GM12878 (cell line): ENCODE measurements at regions not wholly inside any gene's neighbourhood (a gene's known extent, or its start where the extent isn't known, plus 50 kb on each side); places are given as distances from the start of the nearest gene placed in this dataset.

ENCODE experiments used
- ATAC-seq: fragments of 200-7000 bp; cut with Tn5 transposase; 3 replicates; pipeline ENCODE4 v1.9.1; 2020; ENCODE audit warnings: mild to moderate bottlenecking, moderate library complexity
- BruUV-seq: library from RNA; stranded (reverse); fragments of 400-500 nt; replicated peaks from 2 replicates; lab custom pipeline; 2021; lab: Mats Ljungman, UMichigan
- CTCF ChIA-PET: fragments of 300-600 bp; sonication (Branson Sonifier 250); formaldehyde crosslinking; extraction: SDS; loops from one replicate; lab custom pipeline; 2021; ENCODE audit warnings: inconsistent platforms; lab: Yijun Ruan, JAX
- POLR2A ChIA-PET: fragments of 350-600 bp; formaldehyde crosslinking; extraction: SDS; loops from one replicate; lab custom pipeline; 2021; ENCODE audit warnings: inconsistent platforms; lab: Charles Lee
- RAD21 ChIA-PET: fragments of 300-600 bp; sonication (Branson Sonifier 250); formaldehyde crosslinking; loops from one replicate; lab custom pipeline; 2023; ENCODE audit warnings: antibody characterized with exemption; ENCODE audit not compliant: unreplicated experiment; lab: Charles Lee
- SMC1A ChIA-PET: fragments of 300-600 bp; sonication (Branson Sonifier 250); formaldehyde crosslinking; loops from one replicate; lab custom pipeline; 2023; ENCODE audit not compliant: unreplicated experiment, uncharacterized antibody; lab: Charles Lee
- DNase-seq: peaks from one replicate; pipeline ENCODE4 v3.0.0-alpha.2; 2011; ENCODE audit warnings: low read depth, low spot score
- FAIRE-seq: peaks from 3 replicates; lab custom pipeline; 2011; peaks lifted over from hg19 to GRCh38; lab: Jason Lieb, UNC
- H2AFZ ChIP-seq: 2 replicates; pipeline ENCODE4 v1.6.0; 2011; ENCODE audit warnings: low read depth, low read length, control low read depth; ENCODE audit not compliant: control insufficient read depth
- H3K27ac ChIP-seq: 2 replicates; pipeline ENCODE4 v1.5.1; 2011; ENCODE audit warnings: control low read depth; ENCODE audit not compliant: control insufficient read depth, insufficient read depth
- H3K27me3 ChIP-seq, 2 experiments: replicated peaks in 1 of 2; 2 replicates each; pipeline versions ENCODE4 v1.6.0 to v1.6.1; 2011; ENCODE audit warnings: low read length in 1 of 2; ENCODE audit not compliant: control insufficient read depth in 2 of 2, insufficient read depth in 2 of 2
- H3K36me3 ChIP-seq, 2 experiments: 2 replicates each; pipeline ENCODE4 v1.5.1; 2011; ENCODE audit warnings: low read length in 1 of 2; ENCODE audit not compliant: control insufficient read depth in 2 of 2, insufficient read depth in 2 of 2
- H3K4me1 ChIP-seq: 2 replicates; pipeline ENCODE4 v1.6.1; 2011; ENCODE audit warnings: mild to moderate bottlenecking, low read length, moderate library complexity, mixed read lengths; ENCODE audit not compliant: control insufficient read depth, insufficient read depth
- H3K4me2 ChIP-seq: 2 replicates; pipeline ENCODE4 v1.6.0; 2011; ENCODE audit warnings: control low read depth; ENCODE audit not compliant: control insufficient read depth, insufficient read depth
- H3K4me3 ChIP-seq: fragments of 200-600 bp; sonication (generic); 2 replicates; pipeline ENCODE4 v1.5.1; 2016
- H3K79me2 ChIP-seq: 2 replicates; pipeline ENCODE4 v1.6.0; 2011; ENCODE audit warnings: low read length; ENCODE audit not compliant: control insufficient read depth, insufficient read depth
- H3K9ac ChIP-seq: 2 replicates; pipeline ENCODE4 v1.8.0; 2011; ENCODE audit warnings: low read length, control low read depth, mixed read lengths; ENCODE audit not compliant: control insufficient read depth, insufficient read depth
- H3K9me3 ChIP-seq: replicated peaks from 3 replicates; pipeline ENCODE4 v1.5.1; 2011; ENCODE audit warnings: mild to moderate bottlenecking, low read length; ENCODE audit not compliant: control insufficient read depth, insufficient read depth
- H4K20me1 ChIP-seq: 2 replicates; pipeline ENCODE4 v1.6.0; 2011; ENCODE audit not compliant: control insufficient read depth, insufficient read depth
- ASH2L ChIP-seq: fragments of 300-600, 200-600 bp; sonication (generic); IDR thresholded peaks from 2 replicates; pipeline ENCODE4 v1.6.1; 2017; ENCODE audit warnings: low read depth, mild to moderate bottlenecking, borderline replicate concordance
- BMI1 ChIP-seq: fragments of 450-650 bp; IDR thresholded peaks from 2 replicates; pipeline ENCODE4 v1.6.1; 2016; ENCODE audit warnings: mild to moderate bottlenecking, moderate library complexity, borderline replicate concordance
- DPF2 ChIP-seq: fragments of 450-650 bp; IDR thresholded peaks from 2 replicates; pipeline ENCODE4 v1.6.1; 2017; ENCODE audit warnings: mild to moderate bottlenecking
- IKZF2 ChIP-seq, 2 experiments: fragments of 450-650 bp; IDR thresholded peaks; 2 replicates each; pipeline ENCODE4 v1.6.1; 2017; ENCODE audit warnings: mild to moderate bottlenecking in 2 of 2, moderate library complexity in 2 of 2
- MYB ChIP-seq: fragments of 150-350 bp; IDR thresholded peaks from 2 replicates; pipeline ENCODE4 v1.6.1; 2014; ENCODE audit warnings: mild to moderate bottlenecking, low read depth, low read length, borderline replicate concordance
- POLR2A ChIP-seq: IDR thresholded peaks from 2 replicates; pipeline ENCODE4 v1.6.1; 2011; ENCODE audit warnings: low read depth, mild to moderate bottlenecking, low read length
- POLR2AphosphoS5 ChIP-seq: IDR thresholded peaks from 2 replicates; pipeline ENCODE4 v1.6.1; 2011; ENCODE audit warnings: mild to moderate bottlenecking, low read length, inconsistent platforms
- REST ChIP-seq: IDR thresholded peaks from 2 replicates; pipeline ENCODE4 v1.6.1; 2012; ENCODE audit warnings: mild to moderate bottlenecking, low read depth, low read length
- SMAD5 ChIP-seq: IDR thresholded peaks from 2 replicates; pipeline ENCODE4 v1.6.1; 2016; ENCODE audit warnings: antibody characterized with exemption, low read depth
- SP1 ChIP-seq: IDR thresholded peaks from one replicate; pipeline ENCODE4 v1.6.1; 2011; ENCODE audit warnings: low read depth, low read length
- TCF12 ChIP-seq: IDR thresholded peaks from 2 replicates; pipeline ENCODE4 v1.6.1; 2011; ENCODE audit warnings: low read depth, mild to moderate bottlenecking, low read length
- USF2 ChIP-seq: IDR thresholded peaks from 2 replicates; pipeline ENCODE4 v1.6.1; 2011; ENCODE audit warnings: low read depth, low read length, improper control_type of control experiment, borderline replicate concordance
- ZNF274 ChIP-seq: IDR thresholded peaks from one replicate; pipeline ENCODE4 v1.8.0; 2011; ENCODE audit not compliant: insufficient read length, insufficient read depth
- ZNF622 ChIP-seq: fragments of 450-650 bp; IDR thresholded peaks from 2 replicates; pipeline ENCODE4 v1.6.1; 2017; ENCODE audit warnings: mild to moderate bottlenecking, inconsistent platforms
- WGBS: methylation state at CpG from one replicate; pipeline ENCODE4 v1.1.6; 2016; ENCODE audit warnings: low lambda C conversion rate; ENCODE audit not compliant: insufficient replicate concordance, insufficient coverage; ENCODE audit errors: missing lambda C conversion rate; 5-methylcytosine and 5-hydroxymethylcytosine counted together
- in situ Hi-C: fragments of 300-500 bp; cut with MboI; formaldehyde crosslinking; loops from 9 replicates; pipeline ENCODE4 v1.14.3; 2018; ENCODE audit warnings: mixed read lengths
- intact Hi-C: fragments of 100-400 bp; cut with micrococcal nuclease; formaldehyde crosslinking; loops from one replicate; pipeline ENCODE4 v1.14.2; 2022; ENCODE audit not compliant: unreplicated experiment

GRCh38 chr2:198279026-198279425 lies 474.6 kb downstream of the PLCL1 start:
- H3K4me2 ChIP-seq: no peak overlapping the region
- no peaks in the 10 kb centered on the region for H3K79me2 ChIP-seq
- H3K9me3 ChIP-seq: no peaks in the 10 kb centered on the region
- H3K27ac ChIP-seq: no peak overlapping the region
- BruUV-seq: no TSS peak
- intact Hi-C loops (no loop called here), in situ Hi-C loops (no loop called here)
- TF ChIP-seq REST: no peak
- no peak for TF ChIP-seq MYB
- TF ChIP-seq USF2: no peak
- TF ChIP-seq SP1: no peak
- TF ChIP-seq POLR2AphosphoS5: no peak
- TF ChIP-seq SMAD5: no peak
- no peak for TF ChIP-seq ASH2L
- no peak for TF ChIP-seq BMI1
- no peak for TF ChIP-seq ZNF622
- TF ChIP-seq POLR2A: no peak
- no peak for TF ChIP-seq TCF12
- TF ChIP-seq IKZF2 (IDR thresholded peaks at IDR 0.05): no peak
- TF ChIP-seq ZNF274: no peak
- TF ChIP-seq DPF2: no peak
- no peaks in the 10 kb centered on the region for H3K4me1 ChIP-seq
- no peak overlapping the region for H2AFZ ChIP-seq
- H3K36me3 ChIP-seq: no peaks in the 10 kb centered on the region
- no peaks in the 10 kb centered on the region for H4K20me1 ChIP-seq
- ChIA-PET POLR2A (no interaction called here), CTCF (interaction anchor here (1.0 to 1.7 kb wide), 3 partner anchors 18 to 152 kb away, joined by 3 to 6 read pairs (median 6); no protein-coding TSS in a partner anchor), SMC1A (interaction anchor here (0.6 to 1.7 kb wide), 7 partner anchors 17 to 1293 kb away, joined by 3 to 5 read pairs (median 3); no protein-coding TSS in a partner anchor), RAD21 (no interaction called here)
- no peak for DNase-seq
- ATAC-seq: no peak
- no peak overlapping the region for H3K9ac ChIP-seq
- no peak for FAIRE-seq
- no peak overlapping the region for H3K4me3 ChIP-seq
- H3K27me3 ChIP-seq: no peaks in the 10 kb centered on the region
- 53% methylated on average over 5 of the region's 5 CpGs for WGBS
